Mucosa of rectum (tissue), 2 donors: ENCODE measurements at regions not wholly inside any gene's neighbourhood (a gene's known extent, or its start where the extent isn't known, plus 50 kb on each side); places are given as distances from the start of the nearest gene placed in this dataset.
A peak's percentile ranks its signal among the peaks of the same experiment; 100 is the strongest.

Experiments
- H3K27ac ChIP-seq, 2 donors: one replicate each; pipeline ENCODE4 v1.7.0; 2013; ENCODE audit warnings: inconsistent platforms in 2 of 2, low read depth in 2 of 2, low read length in 2 of 2
- H3K27me3 ChIP-seq, 2 donors: one replicate each; pipeline ENCODE4 v1.7.0; 2013; ENCODE audit warnings: low read length in 2 of 2; ENCODE audit not compliant: control insufficient read depth in 2 of 2, insufficient read depth in 2 of 2
- H3K36me3 ChIP-seq, 2 donors: one replicate each; pipeline ENCODE4 v1.7.0; 2013; ENCODE audit warnings: low read length in 2 of 2; ENCODE audit not compliant: control insufficient read depth in 2 of 2, insufficient read depth in 2 of 2
- H3K4me1 ChIP-seq, 2 donors: one replicate each; pipeline ENCODE4 v1.7.0; 2013; ENCODE audit warnings: low read length in 2 of 2, mild to moderate bottlenecking in 1 of 2; ENCODE audit not compliant: control insufficient read depth in 2 of 2, insufficient read depth in 2 of 2
- H3K4me3 ChIP-seq, 2 donors: one replicate each; pipeline ENCODE4 v1.7.0; 2013; ENCODE audit warnings: low read length in 2 of 2
- H3K9ac ChIP-seq, 2 donors: one replicate each; pipeline ENCODE4 v1.7.0; 2013; ENCODE audit warnings: low read length in 2 of 2, low read depth in 1 of 2, mild to moderate bottlenecking in 1 of 2
- H3K9me3 ChIP-seq, 2 donors: one replicate each; pipeline ENCODE4 v1.7.0; 2013; ENCODE audit warnings: low read length in 2 of 2; ENCODE audit not compliant: control insufficient read depth in 2 of 2
- donor health status: healthy.
- donor health status: Normal muscosa, but diverticular disease.

GRCh38 chr20:50273601-50274491 is 83.2 kb downstream of the CEBPB start:
- no peaks in the 10 kb centered on the region for H3K27me3 ChIP-seq
- no peaks in the 10 kb centered on the region for H3K9me3 ChIP-seq
- peak overlapping the region; percentile 18 to 43 for H3K27ac ChIP-seq
- no peak overlapping the region for H3K4me3 ChIP-seq
- H3K4me1 ChIP-seq: peaks cover 9 to 13% of the 10 kb centered on the region in 2 donors
- H3K9ac ChIP-seq: no peak overlapping the region
- no peaks in the 10 kb centered on the region for H3K36me3 ChIP-seq

GRCh38 chr20:50274570-50275430 is 84.2 kb downstream of the CEBPB start:
- Histone ChIP-seq H3K9ac (no peak overlapping the region), H3K4me3 (no peak overlapping the region), H3K4me1 (peaks cover 12 to 13% of the 10 kb centered on the region in 2 donors)

GRCh38 chr20:50276119-50277063 is 85.8 kb downstream of the CEBPB start:
- Histone ChIP-seq H3K4me1 (peaks cover 12 to 13% of the 10 kb centered on the region in 2 donors), H3K36me3 (no peaks in the 10 kb centered on the region), H3K27me3 (no peaks in the 10 kb centered on the region), H3K9me3 (no peaks in the 10 kb centered on the region), H3K9ac (peak overlapping the region in 1 of 2 donors; percentile 41), H3K4me3 (no peak overlapping the region), H3K27ac (peak overlapping the region in 1 of 2 donors; percentile 38)

More at GRCh38 chr20:50274570-50275430, 84.2 kb downstream of the CEBPB start:
- H3K27ac ChIP-seq: peak overlapping the region; percentile 18 to 38
- no peaks in the 10 kb centered on the region for H3K36me3 ChIP-seq
- H3K9me3 ChIP-seq: no peaks in the 10 kb centered on the region
- H3K27me3 ChIP-seq: no peaks in the 10 kb centered on the region

GRCh38 chr20:50277064-50277415 is 86.4 kb downstream of the CEBPB start:
- peaks cover 12 to 13% of the 10 kb centered on the region in 2 donors for H3K4me1 ChIP-seq
- no peak overlapping the region for H3K27ac ChIP-seq
- H3K4me3 ChIP-seq: no peak overlapping the region

GRCh38 chr20:50277460-50278376 is 87.1 kb downstream of the CEBPB start:
- H3K9me3 ChIP-seq: no peaks in the 10 kb centered on the region
- H3K4me3 ChIP-seq: no peak overlapping the region
- H3K4me1 ChIP-seq: peaks cover 12 to 13% of the 10 kb centered on the region in 2 donors
- H3K27me3 ChIP-seq: no peaks in the 10 kb centered on the region
- no peaks in the 10 kb centered on the region for H3K36me3 ChIP-seq
- H3K27ac ChIP-seq: peak overlapping the region in 1 of 2 donors; percentile 38
- H3K9ac ChIP-seq: no peak overlapping the region

More at GRCh38 chr20:50277064-50277415, 86.4 kb downstream of the CEBPB start:
- Histone ChIP-seq H3K9ac (peak overlapping the region in 1 of 2 donors; percentile 41), H3K36me3 (no peaks in the 10 kb centered on the region), H3K27me3 (no peaks in the 10 kb centered on the region), H3K9me3 (no peaks in the 10 kb centered on the region)

- Histone ChIP-seq H3K4me3 (no peak overlapping the region), H3K9ac (peak overlapping the region in 1 of 2 donors; percentile 44), H3K27me3 (no peaks in the 10 kb centered on the region), H3K27ac (peak overlapping the region; percentile 34 to 48), H3K9me3 (no peaks in the 10 kb centered on the region), H3K36me3 (no peaks in the 10 kb centered on the region), H3K4me1 (peaks cover 12 to 13% of the 10 kb centered on the region in 2 donors)
These were observed 87.7 kb downstream of the CEBPB start for GRCh38 chr20:50278377-50278683.

GRCh38 chr20:50278684-50279531 is 88.3 kb downstream of the CEBPB start:
- H3K27ac ChIP-seq: peak overlapping the region; percentile 34 to 48
- peaks cover 12 to 16% of the 10 kb centered on the region in 2 donors for H3K4me1 ChIP-seq
- peak overlapping the region; percentile 6 to 44 for H3K9ac ChIP-seq

DNA sequence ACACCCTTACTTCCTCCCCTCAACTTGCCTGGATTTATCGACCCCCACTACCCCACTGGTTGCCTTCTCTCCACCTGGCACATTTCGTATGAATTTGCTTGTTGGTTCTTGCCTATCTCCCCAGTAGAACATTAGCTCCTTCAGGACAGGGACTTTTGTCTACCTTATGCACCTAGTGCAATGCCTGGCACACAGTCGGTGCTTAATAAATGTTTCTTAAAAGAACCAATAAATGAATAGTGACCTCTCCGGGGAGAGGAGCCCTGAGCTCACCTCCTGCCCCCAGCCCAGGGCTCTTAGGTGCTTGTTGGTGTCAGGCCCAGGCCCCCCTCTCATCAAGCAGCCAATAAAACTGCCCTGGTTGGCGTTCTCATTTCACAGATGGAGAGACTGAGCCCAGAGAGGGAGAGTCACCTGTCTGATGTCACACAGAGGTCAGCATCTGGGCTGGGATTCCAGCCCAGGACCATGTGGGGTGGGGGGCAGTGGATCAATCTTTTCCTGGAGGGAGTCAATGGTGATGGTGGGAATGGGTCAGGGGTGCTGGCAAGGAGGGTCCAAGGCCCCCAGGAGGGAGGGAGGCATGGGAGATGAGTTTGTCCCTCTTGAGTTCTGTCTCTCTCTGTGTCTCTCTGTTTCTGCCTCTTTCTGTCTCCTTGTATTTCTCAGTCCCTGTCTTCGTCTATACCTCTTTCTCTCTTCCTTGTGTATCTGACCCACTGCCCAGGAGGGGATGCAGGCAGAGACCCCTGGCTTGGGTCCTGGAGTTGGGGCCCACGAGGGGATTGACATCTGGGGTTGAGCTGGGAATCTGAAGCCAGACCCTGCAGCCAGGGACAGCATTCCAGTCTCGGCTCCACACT is 89.6 kb downstream of the CEBPB start:
- Histone ChIP-seq H3K4me1 (peaks cover 12 to 25% of the 10 kb centered on the region in 2 donors), H3K27ac (no peak overlapping the region), H3K9ac (no peak overlapping the region), H3K9me3 (no peaks in the 10 kb centered on the region), H3K4me3 (no peak overlapping the region), H3K36me3 (no peaks in the 10 kb centered on the region), H3K27me3 (no peaks in the 10 kb centered on the region)

More at GRCh38 chr20:50278684-50279531, 88.3 kb downstream of the CEBPB start:
- Histone ChIP-seq H3K27me3 (no peaks in the 10 kb centered on the region), H3K4me3 (no peak overlapping the region), H3K9me3 (no peaks in the 10 kb centered on the region), H3K36me3 (no peaks in the 10 kb centered on the region)
